GM12864 (cell line): ENCODE measurements at regions not wholly inside any gene's neighbourhood (a gene's known extent, or its start where the extent isn't known, plus 50 kb on each side); places are given as distances from the start of the nearest gene placed in this dataset.

Experiments
- DNase-seq: peaks from one replicate; pipeline ENCODE4 v3.0.0-alpha.2; 2011; ENCODE audit warnings: low read depth
- H3K4me3 ChIP-seq: 2 replicates; pipeline ENCODE4 v1.5.1; 2011; ENCODE audit warnings: mild to moderate bottlenecking, low read depth, low read length, control low read depth
- TF ChIP-seq, protein P1 (sequence below): IDR thresholded peaks from 2 replicates; pipeline ENCODE4 v1.5.1; 2011; ENCODE audit warnings: low read depth, mild to moderate bottlenecking, moderate library complexity, low read length, control low read depth, inconsistent platforms; ENCODE audit errors: missing control alignments

- no peak overlapping the region for H3K4me3 ChIP-seq
- TF ChIP-seq, protein P1, sequence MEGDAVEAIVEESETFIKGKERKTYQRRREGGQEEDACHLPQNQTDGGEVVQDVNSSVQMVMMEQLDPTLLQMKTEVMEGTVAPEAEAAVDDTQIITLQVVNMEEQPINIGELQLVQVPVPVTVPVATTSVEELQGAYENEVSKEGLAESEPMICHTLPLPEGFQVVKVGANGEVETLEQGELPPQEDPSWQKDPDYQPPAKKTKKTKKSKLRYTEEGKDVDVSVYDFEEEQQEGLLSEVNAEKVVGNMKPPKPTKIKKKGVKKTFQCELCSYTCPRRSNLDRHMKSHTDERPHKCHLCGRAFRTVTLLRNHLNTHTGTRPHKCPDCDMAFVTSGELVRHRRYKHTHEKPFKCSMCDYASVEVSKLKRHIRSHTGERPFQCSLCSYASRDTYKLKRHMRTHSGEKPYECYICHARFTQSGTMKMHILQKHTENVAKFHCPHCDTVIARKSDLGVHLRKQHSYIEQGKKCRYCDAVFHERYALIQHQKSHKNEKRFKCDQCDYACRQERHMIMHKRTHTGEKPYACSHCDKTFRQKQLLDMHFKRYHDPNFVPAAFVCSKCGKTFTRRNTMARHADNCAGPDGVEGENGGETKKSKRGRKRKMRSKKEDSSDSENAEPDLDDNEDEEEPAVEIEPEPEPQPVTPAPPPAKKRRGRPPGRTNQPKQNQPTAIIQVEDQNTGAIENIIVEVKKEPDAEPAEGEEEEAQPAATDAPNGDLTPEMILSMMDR, result no peak
- no peak for DNase-seq
Observed at GRCh38 chr5:74206579-74207550, 433.7 kb downstream of the ENC1 start.

- DNase-seq, result no peak
- TF ChIP-seq, protein P1, result no peak
- no peak overlapping the region for H3K4me3 ChIP-seq
Observed at GRCh38 chr5:74205767-74206578, 434.6 kb downstream of the ENC1 start.

- TF ChIP-seq, protein P1, result no peak
- DNase-seq, result no peak
- no peak overlapping the region for H3K4me3 ChIP-seq
Observed at GRCh38 chr5:74201334-74202081, 439.0 kb downstream of the ENC1 start.

DNA sequence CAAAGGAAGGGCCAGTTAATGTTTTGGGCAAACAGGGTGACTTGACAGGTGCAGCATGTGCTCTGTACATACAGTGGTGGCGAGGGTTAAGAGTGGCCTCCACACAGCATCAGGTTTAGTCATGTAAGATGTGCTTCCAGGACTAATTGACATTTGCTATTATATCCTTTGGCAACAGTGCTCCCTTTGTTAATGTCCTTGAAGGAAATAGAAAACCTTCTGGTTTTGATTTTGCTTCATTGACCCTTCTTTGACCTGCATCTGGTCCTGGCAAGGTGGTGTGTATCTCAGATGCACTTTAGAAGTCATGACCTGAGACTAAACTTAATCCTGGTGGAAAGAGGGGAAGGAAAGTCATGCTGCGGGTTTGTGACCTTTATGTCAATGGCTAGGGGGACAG is 440.0 kb downstream of the ENC1 start:
- DNase-seq, result no peak
- TF ChIP-seq, protein P1, result no peak
- no peak overlapping the region for H3K4me3 ChIP-seq

DNA sequence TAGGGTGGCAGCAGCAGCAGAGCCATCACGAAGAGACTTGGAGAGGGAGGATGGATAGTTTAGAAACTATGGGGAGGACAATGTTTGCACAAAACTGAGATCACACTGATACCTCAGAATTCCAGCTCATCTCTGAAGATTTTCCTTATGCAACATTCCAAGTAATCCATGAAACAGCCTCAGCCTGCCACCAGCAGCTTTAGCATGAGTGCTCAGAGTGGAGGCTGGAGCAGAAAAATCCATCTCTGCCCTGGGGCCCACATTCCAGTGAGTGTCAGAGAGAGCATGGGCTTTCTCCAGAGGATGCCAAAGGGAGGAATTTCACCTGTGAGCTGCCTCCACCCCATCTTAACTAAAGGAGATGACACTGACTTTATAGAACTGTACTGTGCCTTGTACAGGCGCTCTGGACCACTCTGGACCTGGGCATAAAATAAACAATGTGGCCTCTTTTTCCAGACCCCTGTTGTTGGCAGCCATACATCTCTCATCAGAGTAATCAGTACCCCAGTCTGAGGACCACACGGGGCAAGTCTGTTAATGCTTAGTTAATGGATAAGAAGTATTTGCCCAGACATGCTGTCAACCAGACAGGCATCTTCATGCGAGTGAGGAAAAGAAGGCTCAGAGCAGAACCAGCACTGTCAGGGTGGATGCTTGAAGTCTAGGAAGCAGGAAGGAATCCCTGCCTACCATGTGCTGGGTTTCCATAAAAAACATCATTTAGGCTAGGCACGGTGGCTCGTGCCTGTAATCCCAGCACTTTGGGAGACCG is 440.9 kb downstream of the ENC1 start:
- TF ChIP-seq, protein P1, result no peak
- no peak for DNase-seq
- H3K4me3 ChIP-seq, result no peak overlapping the region

DNA sequence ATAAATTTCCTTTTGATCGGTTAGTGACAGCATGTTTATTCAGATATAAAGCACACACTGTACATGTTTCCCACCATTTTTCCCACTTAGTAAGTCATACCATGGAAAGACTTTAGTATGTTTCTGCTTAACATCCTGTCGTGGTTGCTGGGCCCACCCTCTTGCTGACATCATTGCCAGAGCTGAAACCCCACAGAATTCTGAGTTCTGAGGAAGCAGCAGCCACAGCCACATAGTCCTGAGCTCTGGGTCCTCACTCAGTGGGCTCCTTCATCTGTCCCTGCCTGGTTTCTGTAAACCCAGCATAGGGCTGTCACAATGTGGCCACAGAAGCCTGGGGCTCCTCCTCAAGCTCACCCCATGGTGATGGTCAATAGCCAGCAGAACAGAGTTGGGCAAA is 441.5 kb downstream of the ENC1 start:
- TF ChIP-seq, protein P1, result no peak
- DNase-seq, result no peak
- H3K4me3 ChIP-seq, result no peak overlapping the region
